A673 (cell line): ENCODE measurements at regions not wholly inside any gene's neighbourhood (a gene's known extent, or its start where the extent isn't known, plus 50 kb on each side); places are given as distances from the start of the nearest gene placed in this dataset.

Source experiments
- BruUV-seq: library from RNA; stranded (reverse); fragments of 400-500 nt; replicated peaks from 2 replicates; lab custom pipeline; 2021; lab: Mats Ljungman, UMichigan
- CTCF ChIA-PET: fragments of 300-600 bp; sonication (Branson Sonifier 250); formaldehyde crosslinking; loops from one replicate; lab custom pipeline; 2022; ENCODE audit warnings: antibody characterized with exemption; lab: Charles Lee
- POLR2A ChIA-PET: fragments of 300-600 bp; sonication (Branson Sonifier 250); formaldehyde crosslinking; loops from one replicate; lab custom pipeline; 2022; ENCODE audit warnings: antibody characterized with exemption; ENCODE audit not compliant: low non-redundant PET; lab: Charles Lee
- DNase-seq: peaks from one replicate; pipeline ENCODE4 v3.0.0-alpha.2; 2015; ENCODE audit warnings: low spot score
- H3K27ac ChIP-seq: fragments of 200-600 bp; sonication (generic); 2 replicates; pipeline ENCODE4 v1.5.1; 2016; ENCODE audit warnings: mixed run types, low read depth, mild to moderate bottlenecking, mixed read lengths, antibody characterized with exemption, low read length; ENCODE audit not compliant: poor library complexity, severe bottlenecking
- H3K27me3 ChIP-seq: fragments of 200-600 bp; sonication (generic); replicated peaks from 2 replicates; pipeline ENCODE4 v1.6.1; 2017; ENCODE audit warnings: mixed run types, low read depth, mild to moderate bottlenecking, mixed read lengths, antibody characterized with exemption, low read length; ENCODE audit not compliant: insufficient read depth, poor library complexity
- H3K36me3 ChIP-seq: fragments of 200-600 bp; sonication (generic); 2 replicates; pipeline ENCODE4 v1.6.1; 2016; ENCODE audit warnings: mixed run types, mild to moderate bottlenecking, mixed read lengths, antibody characterized with exemption, low read length; ENCODE audit not compliant: insufficient read depth, poor library complexity, severe bottlenecking
- H3K4me1 ChIP-seq: fragments of 200-600 bp; sonication (generic); 2 replicates; pipeline ENCODE4 v1.6.1; 2017; ENCODE audit warnings: mixed run types, mild to moderate bottlenecking, mixed read lengths, antibody characterized with exemption, low read length; ENCODE audit not compliant: insufficient read depth, poor library complexity, severe bottlenecking
- H3K4me3 ChIP-seq: fragments of 200-600 bp; sonication (generic); 2 replicates; pipeline ENCODE4 v1.5.1; 2016; ENCODE audit warnings: low read depth, mixed run types, mild to moderate bottlenecking, mixed read lengths, low read length; ENCODE audit not compliant: poor library complexity, severe bottlenecking
- H3K9me3 ChIP-seq: fragments of 200-600 bp; sonication (generic); 2 replicates; pipeline ENCODE4 v1.6.1; 2016; ENCODE audit warnings: mixed run types, low read depth, mild to moderate bottlenecking, mixed read lengths, antibody characterized with exemption, low read length; ENCODE audit not compliant: poor library complexity, severe bottlenecking
- CTCF ChIP-seq: fragments of 300-800, 200-600 bp; sonication (generic); conservative IDR thresholded peaks from 2 replicates; pipeline ENCODE4 v1.5.1; 2017; ENCODE audit warnings: low read depth, mild to moderate bottlenecking, antibody characterized with exemption, low read length, moderate library complexity, mixed read lengths
- EZH2 ChIP-seq: fragments of 200-600 bp; sonication (generic); IDR thresholded peaks from 2 replicates; pipeline ENCODE4 v1.6.1; 2017; ENCODE audit warnings: borderline replicate concordance, low read depth, mild to moderate bottlenecking, mixed read lengths, antibody characterized with exemption, low read length; ENCODE audit not compliant: poor library complexity, severe bottlenecking
- intact Hi-C: fragments of 100-400 bp; cut with micrococcal nuclease; formaldehyde crosslinking; loops from one replicate; pipeline ENCODE4 v1.10.0; 2022; ENCODE audit not compliant: unreplicated experiment

- intact Hi-C loops, result no loop called here
- no TSS peak for BruUV-seq
- DNase-seq, result no peak
- POLR2A ChIA-PET, result no interaction called here
- H3K4me3 ChIP-seq, result no peak overlapping the region
- no peaks in the 10 kb centered on the region for H3K27me3 ChIP-seq
- no peaks in the 10 kb centered on the region for H3K36me3 ChIP-seq
- CTCF ChIA-PET, result no interaction called here
- no peaks in the 10 kb centered on the region for H3K4me1 ChIP-seq
- no peak overlapping the region for H3K27ac ChIP-seq
- H3K9me3 ChIP-seq, result no peaks in the 10 kb centered on the region
- TF ChIP-seq EZH2 (no peak), CTCF (no peak)
Observed at GRCh38 chr3:27559835-27560234, 75.7 kb upstream of the SLC4A7 start.

GRCh38 chr3:27559381-27559780, 75.2 kb upstream of the SLC4A7 start:
- Histone ChIP-seq H3K36me3 (no peaks in the 10 kb centered on the region), H3K4me3 (no peak overlapping the region), H3K27ac (no peak overlapping the region), H3K27me3 (no peaks in the 10 kb centered on the region), H3K9me3 (no peaks in the 10 kb centered on the region), H3K4me1 (no peaks in the 10 kb centered on the region)
- ChIA-PET POLR2A (no interaction called here), CTCF (interaction anchor here (0.7 kb wide), 1 partner anchor 74 kb away, joined by 7 read pairs; no protein-coding TSS in a partner anchor)
- no TSS peak for BruUV-seq
- DNase-seq, result no peak
- intact Hi-C loops, result no loop called here
- TF ChIP-seq EZH2 (no peak), CTCF (no peak)

GRCh38 chr3:27557411-27557810, 73.2 kb upstream of the SLC4A7 start:
- intact Hi-C loops, result no loop called here
- ChIA-PET POLR2A (no interaction called here), CTCF (no interaction called here)
- Histone ChIP-seq H3K27me3 (no peaks in the 10 kb centered on the region), H3K4me3 (no peak overlapping the region), H3K9me3 (no peaks in the 10 kb centered on the region), H3K27ac (no peak overlapping the region), H3K36me3 (no peaks in the 10 kb centered on the region), H3K4me1 (no peaks in the 10 kb centered on the region)
- TF ChIP-seq CTCF (no peak), EZH2 (no peak)
- no TSS peak for BruUV-seq
- DNase-seq, result no peak
